ENCODE measurements at regions not wholly inside any gene's neighbourhood (a gene's known extent, or its start where the extent isn't known, plus 50 kb on each side); places are given as distances from the start of the nearest gene placed in this dataset.

DNA sequence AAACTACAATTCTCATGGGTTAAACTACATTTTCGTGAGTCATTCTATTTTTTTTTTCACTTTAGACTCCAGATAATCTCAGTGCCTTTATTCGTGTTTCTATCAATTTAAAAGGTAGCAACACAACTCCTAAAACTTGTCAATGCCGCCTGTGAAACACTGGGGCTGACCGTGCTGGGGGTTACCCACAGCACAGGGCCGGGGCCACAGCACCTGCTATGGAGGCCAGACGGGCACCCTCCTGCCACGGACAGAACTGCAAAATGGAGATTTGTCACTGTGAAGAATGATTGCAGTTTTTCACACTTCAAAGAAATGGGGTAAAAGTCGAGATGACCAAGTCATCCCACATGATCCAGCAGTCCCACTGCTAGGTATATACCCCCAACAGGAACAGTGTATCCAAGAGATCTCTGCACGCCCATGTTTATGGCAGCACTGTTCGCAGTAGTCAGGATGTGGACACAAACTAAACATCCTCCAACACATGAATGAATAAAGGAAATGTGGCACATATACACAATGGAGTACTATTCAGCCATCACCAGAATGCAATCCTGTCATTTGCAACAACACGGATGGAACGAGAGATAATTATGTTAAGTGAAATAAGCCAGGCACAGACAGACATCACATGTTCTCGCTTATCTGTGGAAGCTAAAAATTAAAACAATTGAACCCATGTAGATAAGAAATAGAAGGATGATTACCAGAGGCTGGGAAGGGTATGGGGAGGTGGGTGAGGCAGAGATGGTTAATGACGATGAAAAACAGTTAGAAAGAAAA lies 290.1 kb downstream of the SMOC2 start:
- H3K9ac ChIP-seq (ENCODE audit: low read depth in 1 of 2, low read length in 2 of 2), result no peak overlapping the region
- no peak overlapping the region for H3K27ac ChIP-seq (ENCODE audit: low read depth in 1 of 2, low read length in 2 of 2)
- H3K4me1 ChIP-seq (ENCODE audit: control insufficient read depth in 4 of 4, insufficient read depth in 4 of 4, low read length in 3 of 4), result no peaks in the 10 kb centered on the region
- H3K27me3 ChIP-seq (ENCODE audit: control insufficient read depth in 4 of 4, insufficient read depth in 4 of 4, low read length in 3 of 4), result no peaks in the 10 kb centered on the region
- TF ChIP-seq TAF1 (conservative IDR thresholded peaks at IDR 0.05), result no peak
- TF ChIP-seq, protein P1, sequence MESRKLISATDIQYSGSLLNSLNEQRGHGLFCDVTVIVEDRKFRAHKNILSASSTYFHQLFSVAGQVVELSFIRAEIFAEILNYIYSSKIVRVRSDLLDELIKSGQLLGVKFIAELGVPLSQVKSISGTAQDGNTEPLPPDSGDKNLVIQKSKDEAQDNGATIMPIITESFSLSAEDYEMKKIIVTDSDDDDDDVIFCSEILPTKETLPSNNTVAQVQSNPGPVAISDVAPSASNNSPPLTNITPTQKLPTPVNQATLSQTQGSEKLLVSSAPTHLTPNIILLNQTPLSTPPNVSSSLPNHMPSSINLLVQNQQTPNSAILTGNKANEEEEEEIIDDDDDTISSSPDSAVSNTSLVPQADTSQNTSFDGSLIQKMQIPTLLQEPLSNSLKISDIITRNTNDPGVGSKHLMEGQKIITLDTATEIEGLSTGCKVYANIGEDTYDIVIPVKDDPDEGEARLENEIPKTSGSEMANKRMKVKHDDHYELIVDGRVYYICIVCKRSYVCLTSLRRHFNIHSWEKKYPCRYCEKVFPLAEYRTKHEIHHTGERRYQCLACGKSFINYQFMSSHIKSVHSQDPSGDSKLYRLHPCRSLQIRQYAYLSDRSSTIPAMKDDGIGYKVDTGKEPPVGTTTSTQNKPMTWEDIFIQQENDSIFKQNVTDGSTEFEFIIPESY (IDR thresholded peaks at IDR 0.05), result no peak
- TF ChIP-seq HNF4G (IDR thresholded peaks at IDR 0.05), result no peak
- no peak for TF ChIP-seq NR2F2 (IDR thresholded peaks at IDR 0.05)
- TF ChIP-seq RAD21 (IDR thresholded peaks at IDR 0.05), result no peak
- TF ChIP-seq, protein P2, sequence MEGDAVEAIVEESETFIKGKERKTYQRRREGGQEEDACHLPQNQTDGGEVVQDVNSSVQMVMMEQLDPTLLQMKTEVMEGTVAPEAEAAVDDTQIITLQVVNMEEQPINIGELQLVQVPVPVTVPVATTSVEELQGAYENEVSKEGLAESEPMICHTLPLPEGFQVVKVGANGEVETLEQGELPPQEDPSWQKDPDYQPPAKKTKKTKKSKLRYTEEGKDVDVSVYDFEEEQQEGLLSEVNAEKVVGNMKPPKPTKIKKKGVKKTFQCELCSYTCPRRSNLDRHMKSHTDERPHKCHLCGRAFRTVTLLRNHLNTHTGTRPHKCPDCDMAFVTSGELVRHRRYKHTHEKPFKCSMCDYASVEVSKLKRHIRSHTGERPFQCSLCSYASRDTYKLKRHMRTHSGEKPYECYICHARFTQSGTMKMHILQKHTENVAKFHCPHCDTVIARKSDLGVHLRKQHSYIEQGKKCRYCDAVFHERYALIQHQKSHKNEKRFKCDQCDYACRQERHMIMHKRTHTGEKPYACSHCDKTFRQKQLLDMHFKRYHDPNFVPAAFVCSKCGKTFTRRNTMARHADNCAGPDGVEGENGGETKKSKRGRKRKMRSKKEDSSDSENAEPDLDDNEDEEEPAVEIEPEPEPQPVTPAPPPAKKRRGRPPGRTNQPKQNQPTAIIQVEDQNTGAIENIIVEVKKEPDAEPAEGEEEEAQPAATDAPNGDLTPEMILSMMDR (IDR thresholded peaks at IDR 0.05; ENCODE audit: low read depth, low read length, missing input control), result no peak
- TF ChIP-seq FOXA2 (IDR thresholded peaks at IDR 0.05), result no peak
- no peak for TF ChIP-seq JUND (IDR thresholded peaks at IDR 0.05)
- TF ChIP-seq YY1 (IDR thresholded peaks at IDR 0.05), result no peak
- TF ChIP-seq, protein P3, sequence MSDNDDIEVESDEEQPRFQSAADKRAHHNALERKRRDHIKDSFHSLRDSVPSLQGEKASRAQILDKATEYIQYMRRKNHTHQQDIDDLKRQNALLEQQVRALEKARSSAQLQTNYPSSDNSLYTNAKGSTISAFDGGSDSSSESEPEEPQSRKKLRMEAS (IDR thresholded peaks at IDR 0.05), result no peak
- DNase-seq (ENCODE audit: low spot score), result no peak
- H3K9me3 ChIP-seq (ENCODE audit: control insufficient read depth in 4 of 4, low read length in 3 of 4), result no peaks in the 10 kb centered on the region
- H3K36me3 ChIP-seq (ENCODE audit: control insufficient read depth in 4 of 4, insufficient read depth in 3 of 4, low read depth in 1 of 4, low read length in 3 of 4), result no peaks in the 10 kb centered on the region
- no peak overlapping the region for H3K4me3 ChIP-seq (ENCODE audit: low read depth in 1 of 3, low read length in 3 of 3)
- 80% methylated on average over 14 of the region's 14 CpGs for WGBS

DNA sequence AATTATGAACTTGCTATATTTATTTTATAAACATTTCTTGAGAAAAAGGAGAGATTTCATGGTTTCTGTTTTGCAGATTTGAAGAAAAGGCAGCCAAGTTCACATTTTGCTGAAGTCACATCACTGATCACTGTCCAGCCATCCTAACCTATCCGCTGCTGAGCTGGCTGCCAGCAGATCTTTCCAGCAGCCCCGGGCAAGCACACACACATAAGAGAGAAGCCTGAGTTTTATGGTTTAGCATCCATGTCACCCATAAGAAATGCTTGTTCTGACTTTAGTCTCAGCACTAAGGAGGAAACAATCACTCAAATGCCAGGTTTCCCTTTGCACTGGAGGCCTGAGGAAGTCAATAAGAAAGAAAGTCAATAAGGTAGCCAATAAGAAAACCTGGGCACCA lies 287.1 kb downstream of the SMOC2 start:
- no peaks in the 10 kb centered on the region for H3K36me3 ChIP-seq (ENCODE audit: control insufficient read depth in 4 of 4, insufficient read depth in 3 of 4, low read depth in 1 of 4, low read length in 3 of 4)
- DNase-seq (ENCODE audit: low spot score), result no peak
- H3K4me1 ChIP-seq (ENCODE audit: control insufficient read depth in 4 of 4, insufficient read depth in 4 of 4, low read length in 3 of 4), result no peaks in the 10 kb centered on the region
- WGBS, result 75% methylated on average over 2 of the region's 2 CpGs
- H3K4me3 ChIP-seq (ENCODE audit: low read depth in 1 of 3, low read length in 3 of 3), result no peak overlapping the region
- H3K27ac ChIP-seq (ENCODE audit: low read depth in 1 of 2, low read length in 2 of 2), result no peak overlapping the region
- H3K27me3 ChIP-seq (ENCODE audit: control insufficient read depth in 4 of 4, insufficient read depth in 4 of 4, low read length in 3 of 4), result no peaks in the 10 kb centered on the region
- H3K9ac ChIP-seq (ENCODE audit: low read depth in 1 of 2, low read length in 2 of 2), result no peak overlapping the region
- TF ChIP-seq, protein P1 (IDR thresholded peaks at IDR 0.05), result no peak
- no peak for TF ChIP-seq GABPA (IDR thresholded peaks at IDR 0.05 in 1 of 2, conservative IDR thresholded peaks at IDR 0.05 in 1 of 2)
- TF ChIP-seq FOXA2 (IDR thresholded peaks at IDR 0.05), result no peak
- TF ChIP-seq, protein P4, sequence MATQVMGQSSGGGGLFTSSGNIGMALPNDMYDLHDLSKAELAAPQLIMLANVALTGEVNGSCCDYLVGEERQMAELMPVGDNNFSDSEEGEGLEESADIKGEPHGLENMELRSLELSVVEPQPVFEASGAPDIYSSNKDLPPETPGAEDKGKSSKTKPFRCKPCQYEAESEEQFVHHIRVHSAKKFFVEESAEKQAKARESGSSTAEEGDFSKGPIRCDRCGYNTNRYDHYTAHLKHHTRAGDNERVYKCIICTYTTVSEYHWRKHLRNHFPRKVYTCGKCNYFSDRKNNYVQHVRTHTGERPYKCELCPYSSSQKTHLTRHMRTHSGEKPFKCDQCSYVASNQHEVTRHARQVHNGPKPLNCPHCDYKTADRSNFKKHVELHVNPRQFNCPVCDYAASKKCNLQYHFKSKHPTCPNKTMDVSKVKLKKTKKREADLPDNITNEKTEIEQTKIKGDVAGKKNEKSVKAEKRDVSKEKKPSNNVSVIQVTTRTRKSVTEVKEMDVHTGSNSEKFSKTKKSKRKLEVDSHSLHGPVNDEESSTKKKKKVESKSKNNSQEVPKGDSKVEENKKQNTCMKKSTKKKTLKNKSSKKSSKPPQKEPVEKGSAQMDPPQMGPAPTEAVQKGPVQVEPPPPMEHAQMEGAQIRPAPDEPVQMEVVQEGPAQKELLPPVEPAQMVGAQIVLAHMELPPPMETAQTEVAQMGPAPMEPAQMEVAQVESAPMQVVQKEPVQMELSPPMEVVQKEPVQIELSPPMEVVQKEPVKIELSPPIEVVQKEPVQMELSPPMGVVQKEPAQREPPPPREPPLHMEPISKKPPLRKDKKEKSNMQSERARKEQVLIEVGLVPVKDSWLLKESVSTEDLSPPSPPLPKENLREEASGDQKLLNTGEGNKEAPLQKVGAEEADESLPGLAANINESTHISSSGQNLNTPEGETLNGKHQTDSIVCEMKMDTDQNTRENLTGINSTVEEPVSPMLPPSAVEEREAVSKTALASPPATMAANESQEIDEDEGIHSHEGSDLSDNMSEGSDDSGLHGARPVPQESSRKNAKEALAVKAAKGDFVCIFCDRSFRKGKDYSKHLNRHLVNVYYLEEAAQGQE (IDR thresholded peaks at IDR 0.05), result no peak
- no peak for TF ChIP-seq EGR1 (IDR thresholded peaks at IDR 0.05; ENCODE audit: low read depth in 2 of 2)
- no peak for TF ChIP-seq YY1 (IDR thresholded peaks at IDR 0.05)
- no peak for TF ChIP-seq SP1 (IDR thresholded peaks at IDR 0.05)
- no peak for TF ChIP-seq JUND (IDR thresholded peaks at IDR 0.05)
- TF ChIP-seq FOXA1 (IDR thresholded peaks at IDR 0.05), result no peak
- no peak for TF ChIP-seq NR2F2 (IDR thresholded peaks at IDR 0.05)
- TF ChIP-seq RAD21 (IDR thresholded peaks at IDR 0.05), result no peak
- no peaks in the 10 kb centered on the region for H3K9me3 ChIP-seq (ENCODE audit: control insufficient read depth in 4 of 4, low read length in 3 of 4)

Data from liver (tissue), 8 donors.